OCI-M1 (cell line): ENCODE measurements at regions not wholly inside any gene's neighbourhood (a gene's known extent, or its start where the extent isn't known, plus 50 kb on each side); places are given as distances from the start of the nearest gene placed in this dataset.

Source experiments
- DNase-seq: peaks from one replicate; lab custom pipeline; 2025; lab: John Stamatoyannopoulos, UW

GRCh38 chr4:111492496-111492895, 652.8 kb upstream of the FAM241A start:
- no peak for DNase-seq

GRCh38 chr4:111494471-111494870, 650.8 kb upstream of the FAM241A start:
- no peak for DNase-seq

GRCh38 chr4:111494971-111495370, 650.3 kb upstream of the FAM241A start:
- no peak for DNase-seq

GRCh38 chr4:111499291-111499690, 646.0 kb upstream of the FAM241A start:
- DNase-seq, result no peak

GRCh38 chr4:111499706-111500105, 645.5 kb upstream of the FAM241A start:
- DNase-seq, result no peak

- no peak for DNase-seq
Observed at GRCh38 chr4:111500858-111501257, 644.4 kb upstream of the FAM241A start.

- DNase-seq, result no peak
Observed at GRCh38 chr4:111501946-111502345, 643.3 kb upstream of the FAM241A start.

GRCh38 chr4:111502626-111503025, 642.6 kb upstream of the FAM241A start:
- DNase-seq, result no peak

GRCh38 chr4:111506706-111507105, 638.5 kb upstream of the FAM241A start:
- no peak for DNase-seq

- DNase-seq, result no peak
Observed at GRCh38 chr4:111510535-111510934, 634.7 kb upstream of the FAM241A start.

- DNase-seq, result peak; percentile 77
Observed at GRCh38 chr4:111512081-111512783, 633.0 kb upstream of the FAM241A start.

- DNase-seq, result no peak
Observed at GRCh38 chr4:111519683-111520082, 625.6 kb upstream of the FAM241A start.

GRCh38 chr4:111530446-111530845, 614.8 kb upstream of the FAM241A start:
- no peak for DNase-seq

- peak; percentile 10 for DNase-seq
Observed at GRCh38 chr4:111535792-111536191, 609.5 kb upstream of the FAM241A start.

GRCh38 chr4:111537165-111537564, 608.1 kb upstream of the FAM241A start:
- no peak for DNase-seq

- DNase-seq, result no peak
Observed at GRCh38 chr4:111537871-111538270, 607.4 kb upstream of the FAM241A start.

GRCh38 chr4:111540671-111541070, 604.6 kb upstream of the FAM241A start:
- no peak for DNase-seq

- DNase-seq, result no peak
Observed at GRCh38 chr4:111542056-111542455, 603.2 kb upstream of the FAM241A start.

- DNase-seq, result no peak
Observed at GRCh38 chr4:111546881-111547280, 598.4 kb upstream of the FAM241A start.

GRCh38 chr4:111556141-111556781, 589.0 kb upstream of the FAM241A start:
- DNase-seq, result no peak

- DNase-seq, result no peak
Observed at GRCh38 chr4:111556851-111557250, 588.4 kb upstream of the FAM241A start.

GRCh38 chr4:111562826-111563225, 582.4 kb upstream of the FAM241A start:
- no peak for DNase-seq

- no peak for DNase-seq
Observed at GRCh38 chr4:111572470-111572869, 572.8 kb upstream of the FAM241A start.

GRCh38 chr4:111573386-111573785, 571.9 kb upstream of the FAM241A start:
- no peak for DNase-seq
